ENCODE measurements at regions not wholly inside any gene's neighbourhood (a gene's known extent, or its start where the extent isn't known, plus 50 kb on each side); places are given as distances from the start of the nearest gene placed in this dataset.

GRCh38 chr12:83361475-83361874 is 674.8 kb downstream of the TMTC2 start:
- H3K9ac ChIP-seq (ENCODE audit: low read depth, low read length): no peak overlapping the region
- dilution Hi-C loops (cut with HindIII; ENCODE audit: low sequenced_read_pairs, unreplicated experiment) (no loop called here), intact Hi-C loops (cut with micrococcal nuclease) (no loop called here), in situ Hi-C loops (cut with MboI; ENCODE audit: low sequenced_read_pairs) (loop anchor here (10.0 kb wide), 1 partner anchor 63 kb away; no protein-coding TSS in a partner anchor)
- H3K23ac ChIP-seq (ENCODE audit: low read depth, low read length): no peak overlapping the region
- no CpG with 5 or more reads among the region's 2 CpGs for WGBS, 2 experiments (ENCODE audit: extremely low coverage in 2 of 2, insufficient read length in 1 of 2)
- H4K91ac ChIP-seq (ENCODE audit: insufficient read depth, low read depth, low read length): no peak overlapping the region
- no peak overlapping the region for H3K14ac ChIP-seq (replicated peaks; ENCODE audit: low read depth, low read length)
- H3K4ac ChIP-seq (ENCODE audit: low read depth, low read length): no peak overlapping the region
- no peaks in the 10 kb centered on the region for H3K4me1 ChIP-seq (ENCODE audit: control insufficient read depth, insufficient read depth, low read length)
- H3K27ac ChIP-seq (ENCODE audit: insufficient read depth, low read length): no peak overlapping the region
- no peak overlapping the region for H2BK20ac ChIP-seq (ENCODE audit: low read depth, low read length)
- no peak for TF ChIP-seq SMC3 (IDR thresholded peaks at IDR 0.05; ENCODE audit: low read depth, low read length)
- no peak overlapping the region for H3K18ac ChIP-seq (ENCODE audit: low read depth, low read length)
- no peak overlapping the region for H2BK5ac ChIP-seq (ENCODE audit: low read depth, low read length, poor library complexity, severe bottlenecking)
- ATAC-seq (ENCODE audit: low read depth): no peak
- CTCF ChIA-PET: no interaction called here
- H3K79me1 ChIP-seq (ENCODE audit: low read depth in 1 of 2, low read length in 2 of 2): no peaks in the 10 kb centered on the region
- H2AK9ac ChIP-seq (replicated peaks; ENCODE audit: low read depth, low read length, poor library complexity): no peak overlapping the region
- H3K9me3 ChIP-seq (ENCODE audit: control insufficient read depth, insufficient read depth, low read length): peaks cover 2% of the 10 kb centered on the region; the same call in 1 of the 2 replicates
- POLR2A ChIA-PET (ENCODE audit: unreplicated experiment): no interaction called here
- no peak overlapping the region for H2AFZ ChIP-seq (replicated peaks; ENCODE audit: low read length, poor library complexity)
- no peak overlapping the region for H4K5ac ChIP-seq (ENCODE audit: low read depth, low read length)
- no peak overlapping the region for H2BK15ac ChIP-seq (ENCODE audit: low read depth, low read length)
- H3K9me1 ChIP-seq (ENCODE audit: insufficient read depth, low read length): no peaks in the 10 kb centered on the region
- H3K36me3 ChIP-seq (ENCODE audit: control insufficient read depth, insufficient read depth, low read length): no peaks in the 10 kb centered on the region
- no peak overlapping the region for H3K4me2 ChIP-seq (ENCODE audit: low read depth, low read length)
- no peaks in the 10 kb centered on the region for H4K20me1 ChIP-seq (ENCODE audit: insufficient read depth, low read length)
- no peak overlapping the region for H4K8ac ChIP-seq (ENCODE audit: low read depth in 2 of 2, low read length in 2 of 2)
- no TSS peak for BruUV-seq (replicated peaks)
- no peak overlapping the region for H3K56ac ChIP-seq (ENCODE audit: extremely low read depth, insufficient read depth, low read length)
- no peak overlapping the region for H2AK5ac ChIP-seq (ENCODE audit: low read depth, low read length)
- DNase-seq: no peak
- no peak overlapping the region for H2BK120ac ChIP-seq (ENCODE audit: low read depth, low read length)
- no peaks in the 10 kb centered on the region for H3K27me3 ChIP-seq (ENCODE audit: control insufficient read depth, insufficient read depth, low read length)
- no peak overlapping the region for H3K4me3 ChIP-seq (ENCODE audit: insufficient read depth, low read depth, low read length)

Data from IMR-90 (cell line).